Left ventricle myocardium inferior (tissue), 1 donor: ENCODE measurements at regions not wholly inside any gene's neighbourhood (a gene's known extent, or its start where the extent isn't known, plus 50 kb on each side); places are given as distances from the start of the nearest gene placed in this dataset.

ENCODE experiments used
- DNase-seq: peaks from one replicate; pipeline ENCODE4 v3.0.0-alpha.2; 2020
- H3K27ac ChIP-seq: fragments of 200-600 bp; replicated peaks from 2 replicates; pipeline ENCODE4 v1.8.0; 2021
- H3K27me3 ChIP-seq: fragments of 200-600 bp; 2 replicates; pipeline ENCODE4 v1.8.0; 2021; ENCODE audit warnings: low read depth
- H3K36me3 ChIP-seq: fragments of 200-600 bp; 2 replicates; pipeline ENCODE4 v1.8.0; 2021
- H3K4me1 ChIP-seq: fragments of 200-600 bp; 2 replicates; pipeline ENCODE4 v1.8.0; 2021
- H3K4me3 ChIP-seq: fragments of 200-600 bp; 2 replicates; pipeline ENCODE4 v1.8.0; 2021; ENCODE audit warnings: mild to moderate bottlenecking, moderate library complexity
- H3K9me3 ChIP-seq: fragments of 200-600 bp; replicated peaks from 2 replicates; pipeline ENCODE4 v1.8.0; 2021
- CTCF ChIP-seq: fragments of 200-600 bp; IDR thresholded peaks from 2 replicates; pipeline ENCODE4 v1.8.0; 2021; ENCODE audit warnings: antibody characterized with exemption, mild to moderate bottlenecking, borderline replicate concordance
- intact Hi-C: fragments of 100-400 bp; cut with micrococcal nuclease; formaldehyde crosslinking; loops from one replicate; pipeline ENCODE4 v1.11.0; 2022
- donor health status: DM: no; HTN: yes; CAD: no; lungs with severe emphysema.

GRCh38 chr9:115674091-115674490 is 479.5 kb upstream of the PAPPA start:
- Histone ChIP-seq H3K27me3 (no peaks in the 10 kb centered on the region), H3K4me1 (no peaks in the 10 kb centered on the region), H3K27ac (no peak overlapping the region), H3K36me3 (no peaks in the 10 kb centered on the region), H3K9me3 (peaks cover 4% of the 10 kb centered on the region), H3K4me3 (no peak overlapping the region)
- no peak for TF ChIP-seq CTCF
- intact Hi-C loops = no loop called here
- DNase-seq = no peak

GRCh38 chr9:115675834-115676233 is 477.8 kb upstream of the PAPPA start:
- Histone ChIP-seq H3K4me1 (no peaks in the 10 kb centered on the region), H3K4me3 (no peak overlapping the region), H3K27me3 (no peaks in the 10 kb centered on the region), H3K36me3 (no peaks in the 10 kb centered on the region), H3K9me3 (peaks cover 4% of the 10 kb centered on the region), H3K27ac (no peak overlapping the region)
- no peak for DNase-seq
- no peak for TF ChIP-seq CTCF
- intact Hi-C loops = no loop called here

GRCh38 chr9:115680231-115680630 is 473.4 kb upstream of the PAPPA start:
- H3K27ac ChIP-seq = no peak overlapping the region
- no peaks in the 10 kb centered on the region for H3K4me1 ChIP-seq
- H3K27me3 ChIP-seq = no peaks in the 10 kb centered on the region
- no peak for DNase-seq
- intact Hi-C loops = no loop called here
- no peaks in the 10 kb centered on the region for H3K36me3 ChIP-seq
- TF ChIP-seq CTCF = no peak
- H3K9me3 ChIP-seq = peaks cover 24% of the 10 kb centered on the region
- H3K4me3 ChIP-seq = no peak overlapping the region

- H3K9me3 ChIP-seq = peaks cover 24% of the 10 kb centered on the region
- DNase-seq = no peak
- no peak for TF ChIP-seq CTCF
- no peaks in the 10 kb centered on the region for H3K36me3 ChIP-seq
- no peak overlapping the region for H3K4me3 ChIP-seq
- no peaks in the 10 kb centered on the region for H3K4me1 ChIP-seq
- H3K27ac ChIP-seq = peak overlapping the region; percentile 1
- no peaks in the 10 kb centered on the region for H3K27me3 ChIP-seq
- intact Hi-C loops = no loop called here
These were observed 472.0 kb upstream of the PAPPA start for GRCh38 chr9:115681585-115681984.

- no peaks in the 10 kb centered on the region for H3K4me1 ChIP-seq
- H3K27ac ChIP-seq = no peak overlapping the region
- peaks cover 24% of the 10 kb centered on the region for H3K9me3 ChIP-seq
- intact Hi-C loops = no loop called here
- no peaks in the 10 kb centered on the region for H3K27me3 ChIP-seq
- H3K4me3 ChIP-seq = no peak overlapping the region
- TF ChIP-seq CTCF = no peak
- H3K36me3 ChIP-seq = no peaks in the 10 kb centered on the region
- no peak for DNase-seq
These were observed 467.5 kb upstream of the PAPPA start for GRCh38 chr9:115686069-115686468.

GRCh38 chr9:115687356-115687755 is 466.2 kb upstream of the PAPPA start:
- Histone ChIP-seq H3K27ac (no peak overlapping the region), H3K27me3 (no peaks in the 10 kb centered on the region), H3K36me3 (no peaks in the 10 kb centered on the region), H3K9me3 (peaks cover 24% of the 10 kb centered on the region), H3K4me1 (no peaks in the 10 kb centered on the region), H3K4me3 (no peak overlapping the region)
- intact Hi-C loops = no loop called here
- no peak for TF ChIP-seq CTCF
- DNase-seq = no peak
